Smooth muscle cell (in vitro differentiated cells): ENCODE measurements at regions not wholly inside any gene's neighbourhood (a gene's known extent, or its start where the extent isn't known, plus 50 kb on each side); places are given as distances from the start of the nearest gene placed in this dataset.

ENCODE experiments used
- DNase-seq: peaks from one replicate; lab custom pipeline; 2025; ENCODE audit not compliant: unreplicated experiment; lab: John Stamatoyannopoulos, UW
- H2AFZ ChIP-seq: fragments of 200-600 bp; sonication (generic); 2 replicates; pipeline ENCODE4 v1.6.0; 2016; ENCODE audit warnings: antibody characterized with exemption, low read depth, mild to moderate bottlenecking
- H3F3A ChIP-seq: fragments of 200-600 bp; sonication (generic); 2 replicates; pipeline ENCODE4 v1.6.0; 2017; ENCODE audit warnings: antibody characterized with exemption, low read depth
- H3K27ac ChIP-seq: fragments of 200-600 bp; sonication (generic); 2 replicates; pipeline ENCODE4 v1.5.1; 2016; ENCODE audit warnings: low read depth, mild to moderate bottlenecking
- H3K27me3 ChIP-seq: fragments of 200-600 bp; sonication (generic); 2 replicates; pipeline ENCODE4 v1.6.1; 2016; ENCODE audit warnings: low read depth, mild to moderate bottlenecking
- H3K36me3 ChIP-seq: fragments of 200-600 bp; sonication (generic); 2 replicates; pipeline ENCODE4 v1.5.1; 2016; ENCODE audit warnings: low read depth
- H3K4me1 ChIP-seq: fragments of 200-600 bp; sonication (generic); 2 replicates; pipeline ENCODE4 v1.5.1; 2016; ENCODE audit warnings: low read depth
- H3K4me2 ChIP-seq: fragments of 200-600 bp; sonication (generic); 2 replicates; pipeline ENCODE4 v1.6.0; 2016; ENCODE audit warnings: mild to moderate bottlenecking
- H3K4me3 ChIP-seq: fragments of 200-600 bp; sonication (generic); 2 replicates; pipeline ENCODE4 v1.5.1; 2016; ENCODE audit warnings: mild to moderate bottlenecking
- H3K79me2 ChIP-seq: fragments of 200-600 bp; sonication (generic); 2 replicates; pipeline ENCODE4 v1.6.0; 2016; ENCODE audit warnings: low read depth, mild to moderate bottlenecking
- H3K9ac ChIP-seq: fragments of 200-600 bp; sonication (generic); 2 replicates; pipeline ENCODE4 v1.6.0; 2016; ENCODE audit warnings: low read depth
- H3K9me3 ChIP-seq: fragments of 200-600 bp; sonication (generic); replicated peaks from 2 replicates; pipeline ENCODE4 v1.5.1; 2016; ENCODE audit warnings: low read depth
- H4K20me1 ChIP-seq: fragments of 200-600 bp; sonication (generic); 2 replicates; pipeline ENCODE4 v1.6.0; 2016; ENCODE audit warnings: low read depth
- WGBS: methylation state at CpG from one replicate; pipeline ENCODE4 v1.1.7; 2016; ENCODE audit warnings: low lambda C conversion rate; 5-methylcytosine and 5-hydroxymethylcytosine counted together
- TF ChIP-seq, protein P1 (sequence below): fragments of 200-600 bp; sonication (generic); IDR thresholded peaks from 2 replicates; pipeline ENCODE4 v1.5.1; 2017; ENCODE audit warnings: borderline replicate concordance, mild to moderate bottlenecking, antibody characterized with exemption; ENCODE audit not compliant: insufficient read depth, poor library complexity, severe bottlenecking

DNA sequence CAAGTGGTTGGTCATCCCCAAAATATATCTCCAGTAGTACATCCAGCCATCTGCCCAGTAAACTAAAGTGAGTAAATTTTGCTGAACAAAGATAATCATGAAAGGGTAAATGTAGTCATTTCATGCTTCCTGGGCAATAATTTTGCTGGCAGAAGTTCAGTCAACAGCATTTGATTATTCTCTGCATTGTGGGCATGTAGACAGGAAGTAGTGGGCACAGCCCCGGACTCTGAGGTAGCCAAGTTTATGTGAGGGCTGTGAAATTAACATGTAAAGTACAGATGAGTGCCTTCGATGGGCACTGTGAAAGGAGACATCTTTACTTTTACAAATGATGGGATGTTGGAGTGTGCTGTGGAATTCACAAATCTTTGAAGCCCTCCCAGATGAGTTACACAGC is 312.2 kb upstream of the MTNR1B start:
- WGBS = 90% methylated on average over 2 of the region's 2 CpGs
- Histone ChIP-seq H3K27me3 (no peaks in the 10 kb centered on the region), H3K4me1 (no peaks in the 10 kb centered on the region), H3K9ac (no peak overlapping the region), H3K36me3 (no peaks in the 10 kb centered on the region), H2AFZ (no peak overlapping the region), H4K20me1 (no peaks in the 10 kb centered on the region), H3K79me2 (no peaks in the 10 kb centered on the region), H3K4me3 (no peak overlapping the region), H3F3A (no peaks in the 10 kb centered on the region), H3K4me2 (no peak overlapping the region), H3K9me3 (no peaks in the 10 kb centered on the region), H3K27ac (no peak overlapping the region)
- TF ChIP-seq, protein P1, sequence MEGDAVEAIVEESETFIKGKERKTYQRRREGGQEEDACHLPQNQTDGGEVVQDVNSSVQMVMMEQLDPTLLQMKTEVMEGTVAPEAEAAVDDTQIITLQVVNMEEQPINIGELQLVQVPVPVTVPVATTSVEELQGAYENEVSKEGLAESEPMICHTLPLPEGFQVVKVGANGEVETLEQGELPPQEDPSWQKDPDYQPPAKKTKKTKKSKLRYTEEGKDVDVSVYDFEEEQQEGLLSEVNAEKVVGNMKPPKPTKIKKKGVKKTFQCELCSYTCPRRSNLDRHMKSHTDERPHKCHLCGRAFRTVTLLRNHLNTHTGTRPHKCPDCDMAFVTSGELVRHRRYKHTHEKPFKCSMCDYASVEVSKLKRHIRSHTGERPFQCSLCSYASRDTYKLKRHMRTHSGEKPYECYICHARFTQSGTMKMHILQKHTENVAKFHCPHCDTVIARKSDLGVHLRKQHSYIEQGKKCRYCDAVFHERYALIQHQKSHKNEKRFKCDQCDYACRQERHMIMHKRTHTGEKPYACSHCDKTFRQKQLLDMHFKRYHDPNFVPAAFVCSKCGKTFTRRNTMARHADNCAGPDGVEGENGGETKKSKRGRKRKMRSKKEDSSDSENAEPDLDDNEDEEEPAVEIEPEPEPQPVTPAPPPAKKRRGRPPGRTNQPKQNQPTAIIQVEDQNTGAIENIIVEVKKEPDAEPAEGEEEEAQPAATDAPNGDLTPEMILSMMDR = no peak
- DNase-seq = no peak

DNA sequence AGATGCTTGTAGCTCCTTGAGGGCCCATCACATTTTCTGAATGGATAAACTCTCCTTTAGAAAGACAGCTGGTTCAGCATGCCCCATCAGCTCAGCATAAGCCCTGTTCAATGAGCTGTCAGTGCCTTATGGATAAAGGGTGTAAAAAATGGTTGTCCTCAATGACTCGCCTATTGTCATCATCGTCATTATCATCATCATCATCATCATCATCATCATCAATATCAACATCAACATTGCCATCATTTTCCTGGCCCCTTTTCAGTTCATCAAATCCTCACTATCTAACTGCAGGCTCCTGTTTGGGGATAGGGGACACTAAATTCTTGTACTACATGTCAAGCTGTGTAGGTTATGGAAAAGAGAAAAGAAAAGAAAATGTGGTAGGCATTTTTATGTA is 310.7 kb upstream of the MTNR1B start:
- H3F3A ChIP-seq = no peaks in the 10 kb centered on the region
- H3K9ac ChIP-seq = no peak overlapping the region
- H2AFZ ChIP-seq = no peak overlapping the region
- no peaks in the 10 kb centered on the region for H4K20me1 ChIP-seq
- H3K79me2 ChIP-seq = no peaks in the 10 kb centered on the region
- no peaks in the 10 kb centered on the region for H3K4me1 ChIP-seq
- H3K27ac ChIP-seq = no peak overlapping the region
- WGBS = 98% methylated on average over 2 of the region's 2 CpGs
- TF ChIP-seq, protein P1 = no peak
- H3K9me3 ChIP-seq = no peaks in the 10 kb centered on the region
- no peaks in the 10 kb centered on the region for H3K36me3 ChIP-seq
- no peak for DNase-seq
- no peaks in the 10 kb centered on the region for H3K27me3 ChIP-seq
- no peak overlapping the region for H3K4me2 ChIP-seq
- no peak overlapping the region for H3K4me3 ChIP-seq

DNA sequence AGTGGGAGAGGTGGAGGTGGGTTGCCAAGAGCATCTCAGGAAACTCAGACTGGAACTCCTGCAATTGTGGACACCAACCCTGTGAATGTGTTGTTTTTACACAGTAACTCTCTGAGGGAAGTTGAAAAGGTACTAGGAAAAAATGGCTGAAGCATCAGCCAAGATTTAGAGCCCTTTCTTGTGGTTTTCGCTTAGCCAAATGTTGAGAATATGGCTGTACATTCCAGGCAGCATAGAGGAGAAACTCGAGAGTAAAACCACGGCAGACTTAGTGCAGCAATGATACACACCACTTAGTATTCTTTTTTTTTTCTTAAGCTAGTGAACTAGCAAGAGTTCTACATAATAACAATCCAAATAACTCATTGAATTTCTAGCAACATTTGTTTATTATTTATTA is 309.7 kb upstream of the MTNR1B start:
- Histone ChIP-seq H3F3A (no peaks in the 10 kb centered on the region), H4K20me1 (no peaks in the 10 kb centered on the region), H3K4me2 (no peak overlapping the region), H3K36me3 (no peaks in the 10 kb centered on the region), H2AFZ (no peak overlapping the region), H3K27ac (no peak overlapping the region), H3K79me2 (no peaks in the 10 kb centered on the region), H3K4me3 (no peak overlapping the region), H3K9me3 (no peaks in the 10 kb centered on the region), H3K27me3 (no peaks in the 10 kb centered on the region), H3K9ac (no peak overlapping the region), H3K4me1 (no peaks in the 10 kb centered on the region)
- no peak for DNase-seq
- TF ChIP-seq, protein P1 = no peak
- 77% methylated on average over 3 of the region's 3 CpGs for WGBS

DNA sequence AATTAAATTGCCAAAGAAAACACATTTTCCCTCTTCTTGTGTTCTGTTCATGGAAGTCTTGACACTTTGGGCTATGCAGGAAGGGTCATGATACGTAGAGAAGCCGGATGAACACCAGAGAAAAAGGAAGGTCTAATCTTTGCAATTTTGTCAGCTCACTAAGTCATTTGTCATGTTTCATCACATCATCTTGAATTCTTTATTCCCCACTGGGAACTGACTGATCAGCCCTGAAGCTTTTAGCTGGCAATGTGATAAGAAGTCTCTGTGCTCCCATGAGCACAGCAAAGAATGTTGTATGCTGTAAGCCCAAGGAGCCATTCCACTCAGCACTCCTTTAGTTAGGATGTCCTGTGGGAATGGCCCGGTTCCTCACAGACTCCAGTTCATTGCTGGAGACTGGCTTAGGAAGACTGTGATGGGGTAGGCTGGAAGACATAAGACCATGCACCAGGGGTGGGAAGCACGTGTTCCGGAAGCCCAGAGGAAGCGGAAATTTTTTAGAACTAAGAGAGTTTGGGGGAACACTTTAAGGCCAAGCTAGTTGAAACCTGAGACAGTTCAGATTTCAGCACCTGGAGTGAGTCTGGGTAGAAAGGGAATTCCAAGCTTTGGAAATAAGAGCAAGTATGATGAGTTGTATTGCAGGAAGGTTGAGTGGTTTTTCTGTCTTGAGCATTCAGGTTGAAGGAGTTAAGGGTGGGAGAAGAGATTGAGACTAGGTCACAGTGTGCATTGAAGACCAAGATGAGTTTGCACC is 306.7 kb upstream of the MTNR1B start:
- Histone ChIP-seq H3K4me1 (peaks cover 2% of the 10 kb centered on the region), H3K36me3 (no peaks in the 10 kb centered on the region), H4K20me1 (no peaks in the 10 kb centered on the region), H3F3A (no peaks in the 10 kb centered on the region), H3K79me2 (no peaks in the 10 kb centered on the region), H3K9ac (no peak overlapping the region), H3K9me3 (no peaks in the 10 kb centered on the region), H3K4me3 (no peak overlapping the region), H3K27me3 (no peaks in the 10 kb centered on the region), H2AFZ (peak overlapping the region; percentile 43), H3K4me2 (no peak overlapping the region), H3K27ac (no peak overlapping the region)
- TF ChIP-seq, protein P1 = no peak
- WGBS = 75% methylated on average over 6 of the region's 6 CpGs
- DNase-seq = no peak
